ACHN (cell line): ENCODE measurements at regions not wholly inside any gene's neighbourhood (a gene's known extent, or its start where the extent isn't known, plus 50 kb on each side); places are given as distances from the start of the nearest gene placed in this dataset.

Source experiments
- DNase-seq: peaks from one replicate; pipeline ENCODE4 v3.0.0-alpha.2; 2015
- in situ Hi-C: cut with HindIII; loops from 2 replicates; pipeline ENCODE4 v1.10.0; 2017; ENCODE audit warnings: low sequenced_read_pairs, low pct_ligation_motif_present, low pct_unique_long_range_greater_than_20kb

GRCh38 chr1:147811273-147811672 lies 50.9 kb upstream of the GJA5 start:
- in situ Hi-C loops: no loop called here

GRCh38 chr1:147811751-147812150 lies 51.3 kb upstream of the GJA5 start:
- no peak for DNase-seq
- in situ Hi-C loops: no loop called here

More at GRCh38 chr1:147811273-147811672, 50.9 kb upstream of the GJA5 start:
- DNase-seq: no peak

GRCh38 chr1:147812799-147813198 lies 52.4 kb upstream of the GJA5 start:
- in situ Hi-C loops: no loop called here
- DNase-seq: no peak

- DNase-seq: peak; percentile 7
Observed at GRCh38 chr1:147815503-147815902, 55.1 kb upstream of the GJA5 start.

GRCh38 chr1:147820761-147821297 lies 60.4 kb upstream of the GJA5 start:
- in situ Hi-C loops: no loop called here
- DNase-seq: no peak

More at GRCh38 chr1:147815503-147815902, 55.1 kb upstream of the GJA5 start:
- in situ Hi-C loops: no loop called here

- in situ Hi-C loops: no loop called here
Observed at GRCh38 chr1:147821883-147822282, 61.5 kb upstream of the GJA5 start.

GRCh38 chr1:147822292-147822691 lies 61.9 kb upstream of the GJA5 start:
- no peak for DNase-seq
- in situ Hi-C loops: no loop called here

More at GRCh38 chr1:147821883-147822282, 61.5 kb upstream of the GJA5 start:
- DNase-seq: no peak

GRCh38 chr1:147824001-147824400 lies 63.6 kb upstream of the GJA5 start:
- DNase-seq: no peak
- in situ Hi-C loops: no loop called here

- in situ Hi-C loops: no loop called here
Observed at GRCh38 chr1:147824798-147825197, 64.4 kb upstream of the GJA5 start.

GRCh38 chr1:147825586-147825985 lies 65.2 kb upstream of the GJA5 start:
- in situ Hi-C loops: no loop called here
- no peak for DNase-seq

More at GRCh38 chr1:147824798-147825197, 64.4 kb upstream of the GJA5 start:
- no peak for DNase-seq

GRCh38 chr1:147826259-147826658 lies 65.9 kb upstream of the GJA5 start:
- DNase-seq: no peak
- in situ Hi-C loops: no loop called here

GRCh38 chr1:147833231-147833860 lies 69.2 kb upstream of the GJA8 start:
- no peak for DNase-seq
- in situ Hi-C loops: no loop called here

- DNase-seq: no peak
- in situ Hi-C loops: no loop called here
Observed at GRCh38 chr1:147834181-147834580, 68.4 kb upstream of the GJA8 start.

- DNase-seq: no peak
- in situ Hi-C loops: no loop called here
Observed at GRCh38 chr1:147834810-147835209, 67.8 kb upstream of the GJA8 start.

- DNase-seq: no peak
- in situ Hi-C loops: no loop called here
Observed at GRCh38 chr1:147837129-147837963, 65.2 kb upstream of the GJA8 start.

- DNase-seq: no peak
- in situ Hi-C loops: no loop called here
Observed at GRCh38 chr1:147837964-147838292, 64.7 kb upstream of the GJA8 start.

- peak; percentile 12 for DNase-seq
- in situ Hi-C loops: no loop called here
Observed at GRCh38 chr1:147840909-147841308, 61.7 kb upstream of the GJA8 start.

- in situ Hi-C loops: no loop called here
- DNase-seq: no peak
Observed at GRCh38 chr1:147842578-147842977, 60.0 kb upstream of the GJA8 start.

GRCh38 chr1:147843486-147843885 lies 59.1 kb upstream of the GJA8 start:
- in situ Hi-C loops: no loop called here
- DNase-seq: no peak

GRCh38 chr1:147847831-147848230 lies 54.8 kb upstream of the GJA8 start:
- in situ Hi-C loops: no loop called here
- DNase-seq: no peak
